ENCODE measurements at regions not wholly inside any gene's neighbourhood (a gene's known extent, or its start where the extent isn't known, plus 50 kb on each side); places are given as distances from the start of the nearest gene placed in this dataset.

DNA sequence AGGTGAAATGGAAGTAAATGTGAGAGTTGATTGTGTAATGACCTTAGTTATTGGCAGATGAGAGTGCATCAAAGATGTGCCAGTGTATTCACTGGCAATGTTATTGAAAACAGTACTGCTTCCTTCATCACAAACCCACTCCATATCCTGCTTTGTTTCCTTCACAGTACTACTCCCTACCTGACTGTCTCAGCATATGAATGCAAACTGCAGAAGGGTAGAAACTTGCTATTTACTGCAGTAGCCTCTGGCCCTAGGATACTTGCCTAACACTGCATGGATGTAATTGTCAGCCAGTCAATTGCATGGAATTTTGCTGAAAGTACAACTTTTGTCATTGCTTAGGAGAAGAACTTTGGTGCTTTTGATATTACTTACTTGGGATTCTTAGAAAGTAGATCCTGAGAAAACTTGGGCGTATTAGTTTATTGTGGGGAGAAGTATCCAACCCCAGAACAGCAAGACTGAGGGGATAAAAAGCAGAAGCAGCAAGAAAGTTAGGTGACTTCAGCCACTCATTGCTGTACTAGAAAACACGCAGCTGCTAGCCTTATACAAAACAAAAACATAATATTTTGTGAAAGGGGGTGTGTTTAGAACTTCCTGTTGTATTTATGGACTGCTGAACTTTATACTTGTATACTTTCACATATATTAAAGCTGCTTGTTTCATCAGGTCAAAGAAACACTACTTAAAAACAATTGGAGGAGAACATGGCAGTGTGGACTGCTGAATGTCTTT lies 219.0 kb downstream of the CCNG2 start:
- no peak overlapping the region for H3K27ac ChIP-seq (ENCODE audit: low read length)
- H3K4me2 ChIP-seq (ENCODE audit: low read length), result no peak overlapping the region
- no peak overlapping the region for H3K9ac ChIP-seq (ENCODE audit: low read length)
- H3K4me3 ChIP-seq (ENCODE audit: low read length), result no peak overlapping the region
- H3K36me3 ChIP-seq (ENCODE audit: insufficient read depth, low read length), result no peaks in the 10 kb centered on the region
- no peaks in the 10 kb centered on the region for H3F3A ChIP-seq (ENCODE audit: insufficient read depth, low read length, poor library complexity, severe bottlenecking)
- no peak for TF ChIP-seq POLR2AphosphoS5 (IDR thresholded peaks at IDR 0.05)
- no peak for TF ChIP-seq RAD21 (conservative IDR thresholded peaks at IDR 0.05)
- TF ChIP-seq, protein P1, sequence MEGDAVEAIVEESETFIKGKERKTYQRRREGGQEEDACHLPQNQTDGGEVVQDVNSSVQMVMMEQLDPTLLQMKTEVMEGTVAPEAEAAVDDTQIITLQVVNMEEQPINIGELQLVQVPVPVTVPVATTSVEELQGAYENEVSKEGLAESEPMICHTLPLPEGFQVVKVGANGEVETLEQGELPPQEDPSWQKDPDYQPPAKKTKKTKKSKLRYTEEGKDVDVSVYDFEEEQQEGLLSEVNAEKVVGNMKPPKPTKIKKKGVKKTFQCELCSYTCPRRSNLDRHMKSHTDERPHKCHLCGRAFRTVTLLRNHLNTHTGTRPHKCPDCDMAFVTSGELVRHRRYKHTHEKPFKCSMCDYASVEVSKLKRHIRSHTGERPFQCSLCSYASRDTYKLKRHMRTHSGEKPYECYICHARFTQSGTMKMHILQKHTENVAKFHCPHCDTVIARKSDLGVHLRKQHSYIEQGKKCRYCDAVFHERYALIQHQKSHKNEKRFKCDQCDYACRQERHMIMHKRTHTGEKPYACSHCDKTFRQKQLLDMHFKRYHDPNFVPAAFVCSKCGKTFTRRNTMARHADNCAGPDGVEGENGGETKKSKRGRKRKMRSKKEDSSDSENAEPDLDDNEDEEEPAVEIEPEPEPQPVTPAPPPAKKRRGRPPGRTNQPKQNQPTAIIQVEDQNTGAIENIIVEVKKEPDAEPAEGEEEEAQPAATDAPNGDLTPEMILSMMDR (IDR thresholded peaks at IDR 0.05; ENCODE audit: poor library complexity, severe bottlenecking), result no peak
- no peak for TF ChIP-seq EZH2 (IDR thresholded peaks at IDR 0.05; ENCODE audit: borderline replicate concordance, insufficient read depth, low read length, poor library complexity, severe bottlenecking)
- TF ChIP-seq, protein P2, sequence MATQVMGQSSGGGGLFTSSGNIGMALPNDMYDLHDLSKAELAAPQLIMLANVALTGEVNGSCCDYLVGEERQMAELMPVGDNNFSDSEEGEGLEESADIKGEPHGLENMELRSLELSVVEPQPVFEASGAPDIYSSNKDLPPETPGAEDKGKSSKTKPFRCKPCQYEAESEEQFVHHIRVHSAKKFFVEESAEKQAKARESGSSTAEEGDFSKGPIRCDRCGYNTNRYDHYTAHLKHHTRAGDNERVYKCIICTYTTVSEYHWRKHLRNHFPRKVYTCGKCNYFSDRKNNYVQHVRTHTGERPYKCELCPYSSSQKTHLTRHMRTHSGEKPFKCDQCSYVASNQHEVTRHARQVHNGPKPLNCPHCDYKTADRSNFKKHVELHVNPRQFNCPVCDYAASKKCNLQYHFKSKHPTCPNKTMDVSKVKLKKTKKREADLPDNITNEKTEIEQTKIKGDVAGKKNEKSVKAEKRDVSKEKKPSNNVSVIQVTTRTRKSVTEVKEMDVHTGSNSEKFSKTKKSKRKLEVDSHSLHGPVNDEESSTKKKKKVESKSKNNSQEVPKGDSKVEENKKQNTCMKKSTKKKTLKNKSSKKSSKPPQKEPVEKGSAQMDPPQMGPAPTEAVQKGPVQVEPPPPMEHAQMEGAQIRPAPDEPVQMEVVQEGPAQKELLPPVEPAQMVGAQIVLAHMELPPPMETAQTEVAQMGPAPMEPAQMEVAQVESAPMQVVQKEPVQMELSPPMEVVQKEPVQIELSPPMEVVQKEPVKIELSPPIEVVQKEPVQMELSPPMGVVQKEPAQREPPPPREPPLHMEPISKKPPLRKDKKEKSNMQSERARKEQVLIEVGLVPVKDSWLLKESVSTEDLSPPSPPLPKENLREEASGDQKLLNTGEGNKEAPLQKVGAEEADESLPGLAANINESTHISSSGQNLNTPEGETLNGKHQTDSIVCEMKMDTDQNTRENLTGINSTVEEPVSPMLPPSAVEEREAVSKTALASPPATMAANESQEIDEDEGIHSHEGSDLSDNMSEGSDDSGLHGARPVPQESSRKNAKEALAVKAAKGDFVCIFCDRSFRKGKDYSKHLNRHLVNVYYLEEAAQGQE (IDR thresholded peaks at IDR 0.05; ENCODE audit: borderline replicate concordance), result no peak
- no peak for TF ChIP-seq SMC3 (conservative IDR thresholded peaks at IDR 0.05; ENCODE audit: poor library complexity)
- TF ChIP-seq TAF1 (IDR thresholded peaks at IDR 0.05; ENCODE audit: low read depth), result no peak
- no peak for TF ChIP-seq MXI1 (conservative IDR thresholded peaks at IDR 0.05; ENCODE audit: poor library complexity, severe bottlenecking)
- no peak for TF ChIP-seq EP300 (conservative IDR thresholded peaks at IDR 0.05; ENCODE audit: poor library complexity, severe bottlenecking)
- no peaks in the 10 kb centered on the region for H3K9me3 ChIP-seq (ENCODE audit: low read length)
- H3K27me3 ChIP-seq (ENCODE audit: insufficient read depth, low read depth, low read length), result no peaks in the 10 kb centered on the region
- H3K79me2 ChIP-seq (replicated peaks; ENCODE audit: insufficient read depth, low read length), result no peaks in the 10 kb centered on the region
- H2AFZ ChIP-seq (ENCODE audit: low read depth, low read length), result no peak overlapping the region
- H4K20me1 ChIP-seq (ENCODE audit: insufficient read depth), result no peaks in the 10 kb centered on the region
- no peaks in the 10 kb centered on the region for H3K9me2 ChIP-seq (ENCODE audit: insufficient read depth, low read length)

DNA sequence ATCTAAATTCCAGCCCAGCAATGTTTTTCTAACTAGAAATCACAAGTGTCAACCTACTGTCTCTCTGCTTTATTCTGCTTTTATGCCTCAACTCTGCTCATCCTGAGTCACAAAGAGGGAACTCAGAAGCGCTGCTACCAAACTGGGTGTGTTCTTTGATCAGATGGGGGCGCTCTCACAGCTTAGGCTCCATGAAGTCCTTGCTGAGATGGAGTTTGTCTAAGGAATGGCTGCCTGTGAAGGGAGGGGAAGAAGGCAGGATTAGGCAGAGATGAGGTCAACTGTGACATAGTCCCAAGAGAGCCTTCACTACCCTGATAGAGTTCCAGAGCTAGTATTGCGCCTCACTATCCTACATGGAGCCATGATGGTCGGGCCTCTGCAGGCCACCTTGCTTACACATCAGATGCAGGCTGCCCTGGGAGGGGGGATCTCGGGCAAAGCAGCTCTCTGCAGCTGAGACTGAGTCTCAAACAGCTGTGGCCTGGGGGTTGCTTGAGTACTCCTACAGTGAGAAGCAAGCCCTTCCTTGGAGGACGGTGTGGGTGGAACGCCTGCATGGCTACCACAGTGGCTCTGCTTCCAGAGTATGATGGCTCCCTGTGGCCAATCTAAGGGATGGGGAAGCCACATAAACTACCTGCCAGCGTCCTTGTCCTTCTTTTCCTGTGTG lies 219.9 kb downstream of the CCNG2 start:
- no peaks in the 10 kb centered on the region for H4K20me1 ChIP-seq (ENCODE audit: insufficient read depth)
- H3F3A ChIP-seq (ENCODE audit: insufficient read depth, low read length, poor library complexity, severe bottlenecking), result no peaks in the 10 kb centered on the region
- no peaks in the 10 kb centered on the region for H3K36me3 ChIP-seq (ENCODE audit: insufficient read depth, low read length)
- H3K4me3 ChIP-seq (ENCODE audit: low read length), result no peak overlapping the region
- H3K27ac ChIP-seq (ENCODE audit: low read length), result no peak overlapping the region
- H3K9ac ChIP-seq (ENCODE audit: low read length), result no peak overlapping the region
- H3K9me3 ChIP-seq (ENCODE audit: low read length), result no peaks in the 10 kb centered on the region
- H3K9me2 ChIP-seq (ENCODE audit: insufficient read depth, low read length), result no peaks in the 10 kb centered on the region
- no peaks in the 10 kb centered on the region for H3K79me2 ChIP-seq (replicated peaks; ENCODE audit: insufficient read depth, low read length)
- no peak overlapping the region for H2AFZ ChIP-seq (ENCODE audit: low read depth, low read length)
- no peaks in the 10 kb centered on the region for H3K27me3 ChIP-seq (ENCODE audit: insufficient read depth, low read depth, low read length)
- TF ChIP-seq MXI1 (conservative IDR thresholded peaks at IDR 0.05; ENCODE audit: poor library complexity, severe bottlenecking) (no peak), TAF1 (IDR thresholded peaks at IDR 0.05; ENCODE audit: low read depth) (no peak), POLR2AphosphoS5 (IDR thresholded peaks at IDR 0.05) (no peak), SMC3 (conservative IDR thresholded peaks at IDR 0.05; ENCODE audit: poor library complexity) (no peak)
- H3K4me2 ChIP-seq (ENCODE audit: low read length), result no peak overlapping the region

Data from neural cell (in vitro differentiated cells).